ENCODE measurements at regions not wholly inside any gene's neighbourhood (a gene's known extent, or its start where the extent isn't known, plus 50 kb on each side); places are given as distances from the start of the nearest gene placed in this dataset.

- DNase-seq = no peak
- TF ChIP-seq CTCF (IDR thresholded peaks at IDR 0.05) (no peak), POLR2A (IDR thresholded peaks at IDR 0.05) (no peak)
- Histone ChIP-seq H3K27ac (no peak overlapping the region), H3K9me3 (no peaks in the 10 kb centered on the region), H3K36me3 (no peaks in the 10 kb centered on the region), H3K27me3 (no peaks in the 10 kb centered on the region), H3K4me3 (no peak overlapping the region), H3K4me1 (no peaks in the 10 kb centered on the region)
- intact Hi-C loops (cut with DNase I) = no loop called here
- 86 to 89% (median 88%) methylated on average over 4 of the region's 4 CpGs for WGBS, 4 donors
- no peak for ATAC-seq
Observed at GRCh38 chr5:24065779-24066178, 558.4 kb downstream of the PRDM9 start.

- Histone ChIP-seq H3K27ac (no peak overlapping the region), H3K27me3 (no peaks in the 10 kb centered on the region), H3K4me1 (no peaks in the 10 kb centered on the region), H3K4me3 (no peak overlapping the region), H3K9me3 (no peaks in the 10 kb centered on the region), H3K36me3 (no peaks in the 10 kb centered on the region)
- no peak for TF ChIP-seq CTCF (IDR thresholded peaks at IDR 0.05)
- TF ChIP-seq POLR2A (IDR thresholded peaks at IDR 0.05) = no peak
- DNase-seq (no peak), ATAC-seq (no peak)
- intact Hi-C loops (cut with DNase I) = no loop called here
- 95 to 100% (median 95%) methylated on average over 2 of the region's 2 CpGs for WGBS, 4 donors
Observed at GRCh38 chr5:24067208-24067607, 559.8 kb downstream of the PRDM9 start.

GRCh38 chr5:24068524-24068923 is 561.1 kb downstream of the PRDM9 start:
- ATAC-seq = no peak
- intact Hi-C loops (cut with DNase I) = no loop called here
- H3K9me3 ChIP-seq = no peaks in the 10 kb centered on the region
- H3K4me3 ChIP-seq = no peak overlapping the region
- no peak for DNase-seq
- no peaks in the 10 kb centered on the region for H3K27me3 ChIP-seq
- no peak for TF ChIP-seq CTCF (IDR thresholded peaks at IDR 0.05)
- TF ChIP-seq POLR2A (IDR thresholded peaks at IDR 0.05) = no peak
- H3K4me1 ChIP-seq = no peaks in the 10 kb centered on the region
- no peaks in the 10 kb centered on the region for H3K36me3 ChIP-seq
- no peak overlapping the region for H3K27ac ChIP-seq
- WGBS, 4 donors = 86 to 93% (median 92%) methylated on average over 3 of the region's 3 CpGs

- H3K36me3 ChIP-seq = no peaks in the 10 kb centered on the region
- intact Hi-C loops (cut with DNase I) = no loop called here
- WGBS, 4 donors = 46 to 64% (median 60%) methylated on average over 4 of the region's 4 CpGs
- ATAC-seq (peak in 1 of 4 donors; percentile 20), DNase-seq (no peak)
- TF ChIP-seq POLR2A (IDR thresholded peaks at IDR 0.05) (no peak), CTCF (IDR thresholded peaks at IDR 0.05) (no peak)
- no peak overlapping the region for H3K27ac ChIP-seq
- no peaks in the 10 kb centered on the region for H3K27me3 ChIP-seq
- H3K4me1 ChIP-seq = no peaks in the 10 kb centered on the region
- H3K4me3 ChIP-seq = no peak overlapping the region
- H3K9me3 ChIP-seq = no peaks in the 10 kb centered on the region
Observed at GRCh38 chr5:24073107-24073506, 565.7 kb downstream of the PRDM9 start.

All from heart left ventricle (tissue), 16 donors.